K562 (cell line): ENCODE measurements at regions not wholly inside any gene's neighbourhood (a gene's known extent, or its start where the extent isn't known, plus 50 kb on each side); places are given as distances from the start of the nearest gene placed in this dataset.

Source experiments
- ATAC-seq: fragments of 200-7000 bp; cut with Tn5 transposase; 3 replicates; pipeline ENCODE4 v1.9.1; 2020; ENCODE audit warnings: moderate library complexity
- BruUV-seq: library from RNA; stranded (reverse); fragments of 400-500 nt; replicated peaks from 2 replicates; lab custom pipeline; 2021; lab: Mats Ljungman, UMichigan
- CTCF ChIA-PET: fragments of 300-600 bp; formaldehyde crosslinking; extraction: SDS; loops from one replicate; lab custom pipeline; 2021; ENCODE audit warnings: low intra/inter-chr PET ratio; lab: Yijun Ruan, JAX
- POLR2A ChIA-PET: fragments of 300-600, 350-650 bp; sonication (Branson Sonifier 250); formaldehyde crosslinking; extraction: SDS; loops from one replicate; lab custom pipeline; 2021; ENCODE audit warnings: antibody characterized with exemption, inconsistent platforms; lab: Yijun Ruan, JAX
- DNase-seq, 4 experiments: peaks; one replicate each; pipeline versions ENCODE4 v3.0.0 to v3.0.0-alpha.2; 2011 to 2018; ENCODE audit warnings: low spot score in 3 of 4, mixed read lengths in 3 of 4; ENCODE audit errors: extremely low read depth in 1 of 4
- FAIRE-seq: peaks from 2 replicates; lab custom pipeline; 2011; peaks lifted over from hg19 to GRCh38; lab: Jason Lieb, UNC
- H2AFZ ChIP-seq: 2 replicates; pipeline ENCODE4 v1.6.0; 2011; ENCODE audit warnings: low read depth, low read length, control low read depth, inconsistent platforms
- H3K27ac ChIP-seq: fragments of 200-600 bp; 3 replicates; pipeline ENCODE4 v1.8.0; 2011; ENCODE audit warnings: low read depth, mild to moderate bottlenecking, control low read depth, inconsistent platforms, low read length, moderate library complexity, mixed read lengths; ENCODE audit errors: extremely low read depth
- H3K27me3 ChIP-seq, 2 experiments: fragments of 300-600 bp in 1 of 2; 2 replicates in 1 of 2; 3 replicates in 1 of 2; pipeline versions ENCODE4 v1.6.0 to v1.8.0; 2011; ENCODE audit warnings: inconsistent platforms in 2 of 2, low read length in 2 of 2, mild to moderate bottlenecking in 1 of 2, mixed read lengths in 1 of 2, moderate library complexity in 1 of 2; ENCODE audit not compliant: control insufficient read depth in 2 of 2, insufficient read depth in 2 of 2
- H3K36me3 ChIP-seq: fragments of 300-600 bp; 3 replicates; pipeline ENCODE4 v1.8.0; 2011; ENCODE audit warnings: mild to moderate bottlenecking, low read length, inconsistent platforms; ENCODE audit not compliant: control insufficient read depth, insufficient read depth
- H3K4me1 ChIP-seq, 2 experiments: fragments of 200-600 bp in 1 of 2; replicated peaks in 1 of 2; 2 replicates in 1 of 2; 3 replicates in 1 of 2; pipeline versions ENCODE4 v1.5.1 to v1.8.0; 2011; ENCODE audit warnings: inconsistent platforms in 2 of 2, low read length in 2 of 2, mild to moderate bottlenecking in 1 of 2, mixed read lengths in 1 of 2, moderate library complexity in 1 of 2; ENCODE audit not compliant: control insufficient read depth in 2 of 2, insufficient read depth in 2 of 2
- H3K4me2 ChIP-seq: 2 replicates; pipeline ENCODE4 v1.6.1; 2011; ENCODE audit warnings: low read length, control low read depth, inconsistent platforms, mixed read lengths; ENCODE audit not compliant: insufficient read depth
- H3K4me3 ChIP-seq: fragments of 200-600 bp; sonication (generic), shearing (Covaris generic); 2 replicates; pipeline ENCODE4 v1.5.1; 2016; ENCODE audit warnings: control low read depth, inconsistent platforms
- H3K79me2 ChIP-seq: fragments of 200-600 bp; 3 replicates; pipeline ENCODE4 v1.8.0; 2011; ENCODE audit warnings: low read length, inconsistent platforms; ENCODE audit not compliant: control insufficient read depth, insufficient read depth
- H3K9ac ChIP-seq, 2 experiments: 2 replicates each; pipeline versions ENCODE4 v1.6.0 to v1.6.1; 2011; ENCODE audit warnings: low read depth in 2 of 2, low read length in 2 of 2, control low read depth in 1 of 2, inconsistent platforms in 1 of 2, mild to moderate bottlenecking in 1 of 2, mixed read lengths in 1 of 2; ENCODE audit not compliant: insufficient read depth in 1 of 2
- H3K9me1 ChIP-seq: one replicate; pipeline ENCODE4 v1.6.0; 2011; ENCODE audit warnings: inconsistent platforms, mild to moderate bottlenecking, low read length, moderate library complexity; ENCODE audit not compliant: control insufficient read depth, insufficient read depth
- H3K9me3 ChIP-seq: replicated peaks from 2 replicates; pipeline ENCODE4 v1.5.1; 2011; ENCODE audit warnings: low read depth, low read length, inconsistent platforms; ENCODE audit not compliant: control insufficient read depth, insufficient read depth
- H4K20me1 ChIP-seq: replicated peaks from 2 replicates; pipeline ENCODE4 v1.6.1; 2011; ENCODE audit warnings: low read length, inconsistent platforms, mixed read lengths; ENCODE audit not compliant: control insufficient read depth, insufficient read depth
- ATF7 ChIP-seq: fragments of 450-650 bp; IDR thresholded peaks from 2 replicates; pipeline ENCODE4 v1.7.1; 2014; ENCODE audit warnings: mild to moderate bottlenecking, moderate library complexity
- CEBPB ChIP-seq: fragments of 450-650 bp; IDR thresholded peaks from 2 replicates; pipeline ENCODE4 v1.6.1; 2016; ENCODE audit warnings: missing genetic modification characterization, missing compliant biosample characterization
- CEBPG ChIP-seq, 3 experiments: fragments of 200-800 bp in 1 of 3; sonication (Bioruptor generic) in 1 of 3; sonication (generic) in 1 of 3; formaldehyde crosslinking in 1 of 3; IDR thresholded peaks in 2 of 3; conservative IDR thresholded peaks in 1 of 3; 2 replicates each; pipeline versions ENCODE4 v1.6.1 to v1.8.0; 2016 to 2022; ENCODE audit warnings: missing compliant biosample characterization in 2 of 3, missing genetic modification characterization in 2 of 3, mild to moderate bottlenecking in 1 of 3, missing genetic modification reagents in 1 of 3
- EP400 ChIP-seq: fragments of 450-650 bp; IDR thresholded peaks from 2 replicates; pipeline ENCODE4 v1.6.1; 2017; ENCODE audit warnings: antibody characterized with exemption, mild to moderate bottlenecking, moderate library complexity
- HNRNPH1 ChIP-seq: fragments of 200-400 bp; formaldehyde crosslinking; optimal IDR thresholded peaks from 2 replicates; pipeline ENCODE3; 2017; ENCODE audit warnings: low read depth, mild to moderate bottlenecking, low read length, moderate library complexity
- IRF2 ChIP-seq: sonication (generic); formaldehyde crosslinking; IDR thresholded peaks from 2 replicates; pipeline ENCODE4 v1.8.1; 2022; ENCODE audit warnings: mild to moderate bottlenecking, missing genetic modification reagents
- RBM25 ChIP-seq: fragments of 200-400 bp; formaldehyde crosslinking; IDR thresholded peaks from 2 replicates; pipeline ENCODE4 v1.6.1; 2018; ENCODE audit warnings: low read length, low read depth, moderate library complexity; ENCODE audit not compliant: severe bottlenecking
- ZFP30 ChIP-seq: fragments of 250-450 bp; sonication (Bioruptor Pico); IDR thresholded peaks from 2 replicates; pipeline ENCODE4 v1.8.0; 2022; ENCODE audit warnings: moderate library complexity, mild to moderate bottlenecking, inconsistent platforms, borderline replicate concordance
- ZNF668 ChIP-seq: fragments of 250-450 bp; sonication (Bioruptor Pico); IDR thresholded peaks from 2 replicates; pipeline ENCODE4 v1.8.0; 2022; ENCODE audit warnings: mild to moderate bottlenecking, inconsistent platforms
- WGBS: fragments of 100-300 bp; shearing (Covaris generic); methylation state at CpG from one replicate; pipeline ENCODE4 v1.1.6; 2016; ENCODE audit warnings: low coverage, mixed read lengths; ENCODE audit not compliant: insufficient coverage; ENCODE audit errors: missing lambda C conversion rate; 5-methylcytosine and 5-hydroxymethylcytosine counted together
- in situ Hi-C: fragments of 300-500 bp; cut with MboI; formaldehyde crosslinking; loops from 4 replicates; pipeline ENCODE4 v1.15.0; 2018; ENCODE audit warnings: inconsistent platforms, mixed read lengths
- intact Hi-C: fragments of 100-400 bp; cut with micrococcal nuclease; formaldehyde crosslinking; loops from 2 replicates; pipeline ENCODE4 v1.14.2; 2022
- TF ChIP-seq, protein P1 (sequence below), 2 experiments: fragments of 450-650 bp in 1 of 2; sonication (generic) in 1 of 2; formaldehyde crosslinking in 1 of 2; IDR thresholded peaks in 1 of 2; conservative IDR thresholded peaks in 1 of 2; 2 replicates each; pipeline versions ENCODE4 v1.6.1 to v1.8.1; 2016 to 2023; ENCODE audit warnings: mild to moderate bottlenecking in 2 of 2, moderate library complexity in 2 of 2, inconsistent platforms in 1 of 2, missing genetic modification reagents in 1 of 2

DNA sequence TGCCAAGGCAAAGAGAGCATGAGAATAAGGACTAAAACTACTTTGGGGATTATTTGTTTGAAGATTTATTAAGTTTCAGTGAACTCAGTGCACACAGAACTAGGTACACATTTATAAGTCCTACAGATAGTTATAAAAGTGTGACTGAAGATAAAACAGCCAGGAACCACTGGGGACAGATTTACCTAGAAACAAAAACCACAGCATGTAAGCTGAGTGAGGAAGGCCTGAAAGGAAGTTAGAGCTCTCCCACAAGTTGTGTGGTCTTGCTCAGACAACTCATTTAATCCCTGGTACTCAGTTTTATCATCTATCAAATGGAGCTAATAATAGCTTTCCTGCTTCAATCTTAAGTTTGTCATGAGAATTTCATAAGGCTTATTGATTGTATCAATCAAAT is 311.2 kb upstream of the FAT3 start:
- H3K4me2 ChIP-seq: no peak overlapping the region
- H3K27ac ChIP-seq: no peak overlapping the region
- peak; percentile 4 for TF ChIP-seq RBM25
- TF ChIP-seq HNRNPH1: no peak
- H4K20me1 ChIP-seq: no peaks in the 10 kb centered on the region
- BruUV-seq: no TSS peak
- ChIA-PET POLR2A (interaction anchor here (1.6 kb wide), 1 partner anchor 19 kb away, joined by 3 read pairs; no protein-coding TSS in a partner anchor), CTCF (no interaction called here)
- FAIRE-seq (no peak), ATAC-seq (no peak), DNase-seq (no peak)
- no peak overlapping the region for H2AFZ ChIP-seq
- no peaks in the 10 kb centered on the region for H3K9me3 ChIP-seq
- no peak overlapping the region for H3K4me3 ChIP-seq
- H3K36me3 ChIP-seq: no peaks in the 10 kb centered on the region
- H3K27me3 ChIP-seq: no peaks in the 10 kb centered on the region
- no peak overlapping the region for H3K9ac ChIP-seq
- in situ Hi-C loops: no loop called here
- H3K79me2 ChIP-seq: no peaks in the 10 kb centered on the region
- H3K4me1 ChIP-seq: no peaks in the 10 kb centered on the region; a peak in 1 of 5 replicates
- intact Hi-C loops: no loop called here
- no peaks in the 10 kb centered on the region for H3K9me1 ChIP-seq

DNA sequence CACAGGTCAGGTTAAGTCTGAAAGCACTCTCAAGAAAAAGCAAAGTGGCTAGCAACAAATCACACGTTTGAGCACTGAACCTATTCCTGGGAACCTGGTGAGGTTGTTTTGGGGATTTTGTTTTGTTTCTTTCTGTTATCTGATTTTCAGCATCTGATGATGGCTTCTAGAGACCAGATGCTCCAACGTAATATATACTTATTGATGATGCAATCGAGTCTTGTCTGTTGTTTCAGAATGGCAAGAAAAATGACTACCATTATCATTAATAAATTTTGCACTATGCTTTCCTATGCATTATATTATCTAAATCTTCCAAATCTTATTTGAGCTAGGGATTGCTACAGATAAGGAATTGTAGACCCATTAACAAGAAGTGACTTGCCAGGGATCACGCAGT is 312.3 kb upstream of the FAT3 start:
- Histone ChIP-seq H3K4me3 (no peak overlapping the region), H3K27ac (no peak overlapping the region), H3K9me1 (no peaks in the 10 kb centered on the region), H3K9me3 (no peaks in the 10 kb centered on the region), H4K20me1 (no peaks in the 10 kb centered on the region), H2AFZ (no peak overlapping the region), H3K9ac (no peak overlapping the region), H3K27me3 (no peaks in the 10 kb centered on the region), H3K4me1 (no peaks in the 10 kb centered on the region; a peak in 1 of 5 replicates), H3K36me3 (no peaks in the 10 kb centered on the region), H3K4me2 (no peak overlapping the region), H3K79me2 (no peaks in the 10 kb centered on the region)
- ATAC-seq: no peak
- in situ Hi-C loops: no loop called here
- intact Hi-C loops: no loop called here
- no TSS peak for BruUV-seq
- no peak for DNase-seq
- TF ChIP-seq EP400: no peak
- TF ChIP-seq CEBPB (tag): peak; percentile 73
- no peak for TF ChIP-seq ZNF668 (CRISPR knock-in tag)
- no peak for TF ChIP-seq ATF7
- TF ChIP-seq IRF2 (CRISPR knock-in tag): no peak
- TF ChIP-seq ZFP30 (CRISPR knock-in tag): no peak
- TF ChIP-seq CEBPG (CRISPR knock-in tag; IDR thresholded peaks at IDR 0.05): no peak
- peak; percentile 65 to 84 for TF ChIP-seq CEBPG (tag; conservative IDR thresholded peaks at IDR 0.05 in 1 of 2, IDR thresholded peaks at IDR 0.05 in 1 of 2)
- TF ChIP-seq, protein P1, sequence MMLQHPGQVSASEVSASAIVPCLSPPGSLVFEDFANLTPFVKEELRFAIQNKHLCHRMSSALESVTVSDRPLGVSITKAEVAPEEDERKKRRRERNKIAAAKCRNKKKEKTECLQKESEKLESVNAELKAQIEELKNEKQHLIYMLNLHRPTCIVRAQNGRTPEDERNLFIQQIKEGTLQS (IDR thresholded peaks at IDR 0.05): peak; percentile 80
- TF ChIP-seq, protein P1 (CRISPR knock-in tag; conservative IDR thresholded peaks at IDR 0.05): no peak
- 30% methylated on average over 4 of the region's 4 CpGs for WGBS
- FAIRE-seq: no peak
- ChIA-PET POLR2A (interaction anchor here (0.7 to 1.6 kb wide), 2 partner anchors 17 to 121 kb away, joined by 3 read pairs; no protein-coding TSS in a partner anchor), CTCF (no interaction called here)
